ENCODE measurements at regions not wholly inside any gene's neighbourhood (a gene's known extent, or its start where the extent isn't known, plus 50 kb on each side); places are given as distances from the start of the nearest gene placed in this dataset.

- TF ChIP-seq CBX5 (IDR thresholded peaks at IDR 0.05; ENCODE audit: low read depth, low read length) = no peak
- no peak for TF ChIP-seq POLR2A (IDR thresholded peaks at IDR 0.05; ENCODE audit: control extremely low read depth in 1 of 2, low read depth in 2 of 2, low read length in 2 of 2)
- TF ChIP-seq TEAD4 (IDR thresholded peaks at IDR 0.05; ENCODE audit: low read depth, low read length) = no peak
- TF ChIP-seq, protein P1, sequence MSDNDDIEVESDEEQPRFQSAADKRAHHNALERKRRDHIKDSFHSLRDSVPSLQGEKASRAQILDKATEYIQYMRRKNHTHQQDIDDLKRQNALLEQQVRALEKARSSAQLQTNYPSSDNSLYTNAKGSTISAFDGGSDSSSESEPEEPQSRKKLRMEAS (IDR thresholded peaks at IDR 0.05) = no peak
- TF ChIP-seq POLR2AphosphoS5 (IDR thresholded peaks at IDR 0.05; ENCODE audit: low read depth, low read length) = no peak
- TF ChIP-seq, protein P2, sequence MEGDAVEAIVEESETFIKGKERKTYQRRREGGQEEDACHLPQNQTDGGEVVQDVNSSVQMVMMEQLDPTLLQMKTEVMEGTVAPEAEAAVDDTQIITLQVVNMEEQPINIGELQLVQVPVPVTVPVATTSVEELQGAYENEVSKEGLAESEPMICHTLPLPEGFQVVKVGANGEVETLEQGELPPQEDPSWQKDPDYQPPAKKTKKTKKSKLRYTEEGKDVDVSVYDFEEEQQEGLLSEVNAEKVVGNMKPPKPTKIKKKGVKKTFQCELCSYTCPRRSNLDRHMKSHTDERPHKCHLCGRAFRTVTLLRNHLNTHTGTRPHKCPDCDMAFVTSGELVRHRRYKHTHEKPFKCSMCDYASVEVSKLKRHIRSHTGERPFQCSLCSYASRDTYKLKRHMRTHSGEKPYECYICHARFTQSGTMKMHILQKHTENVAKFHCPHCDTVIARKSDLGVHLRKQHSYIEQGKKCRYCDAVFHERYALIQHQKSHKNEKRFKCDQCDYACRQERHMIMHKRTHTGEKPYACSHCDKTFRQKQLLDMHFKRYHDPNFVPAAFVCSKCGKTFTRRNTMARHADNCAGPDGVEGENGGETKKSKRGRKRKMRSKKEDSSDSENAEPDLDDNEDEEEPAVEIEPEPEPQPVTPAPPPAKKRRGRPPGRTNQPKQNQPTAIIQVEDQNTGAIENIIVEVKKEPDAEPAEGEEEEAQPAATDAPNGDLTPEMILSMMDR (IDR thresholded peaks at IDR 0.05; ENCODE audit: control extremely low read depth in 1 of 3, insufficient read depth in 1 of 3, low read depth in 1 of 3, low read length in 3 of 3) = no peak
These were observed 1239.3 kb downstream of the EPHA7 start for GRCh38 chr6:92180090-92180489.

Data from H1 (cell line).